ENCODE measurements at regions not wholly inside any gene's neighbourhood (a gene's known extent, or its start where the extent isn't known, plus 50 kb on each side); places are given as distances from the start of the nearest gene placed in this dataset.
"Not testable (repeated sequence)": the region's sequence is repeated elsewhere in the genome, so short reads cannot be mapped to it uniquely, and the experiment has no call there.

- no peaks in the 10 kb centered on the region for H3K27me3 Mint-ChIP-seq
- H3K27ac Mint-ChIP-seq, result no peak overlapping the region
- POLR2A ChIA-PET, result no interaction called here
- DNase-seq (no peak), ATAC-seq (ENCODE audit: low read depth) (no peak)
- intact Hi-C loops (cut with micrococcal nuclease), result no loop called here
- TF ChIP-seq CTCF (IDR thresholded peaks at IDR 0.05), result no peak
- no peaks in the 10 kb centered on the region for H3K4me1 Mint-ChIP-seq
- peaks cover 13% of the 10 kb centered on the region for H3K9me3 Mint-ChIP-seq
- no peak overlapping the region for H3K4me3 Mint-ChIP-seq
- no peaks in the 10 kb centered on the region for H3K36me3 Mint-ChIP-seq (ENCODE audit: low read depth)
- CTCF ChIA-PET, result no interaction called here
Observed at GRCh38 chr19:28612275-28612769, 600.6 kb downstream of the UQCRFS1 start.

- H3K27me3 Mint-ChIP-seq, POLR2A ChIA-PET: not testable (repeated sequence)
Observed at GRCh38 chr19:28611227-28611914, 601.6 kb downstream of the UQCRFS1 start.

GRCh38 chr19:28610731-28611130 lies 602.2 kb downstream of the UQCRFS1 start:
- Mint-ChIP-seq H3K4me1 (no peaks in the 10 kb centered on the region), H3K27ac (no peak overlapping the region), H3K27me3 (no peaks in the 10 kb centered on the region), H3K9me3 (peaks cover 26% of the 10 kb centered on the region), H3K4me3 (no peak overlapping the region), H3K36me3 (ENCODE audit: low read depth) (peaks cover 3% of the 10 kb centered on the region)
- intact Hi-C loops (cut with micrococcal nuclease), result no loop called here
- ATAC-seq (ENCODE audit: low read depth) (no peak), DNase-seq (no peak)
- ChIA-PET POLR2A (no interaction called here), CTCF (no interaction called here)
- no peak for TF ChIP-seq CTCF (IDR thresholded peaks at IDR 0.05)

More at GRCh38 chr19:28611227-28611914, 601.6 kb downstream of the UQCRFS1 start:
- DNase-seq; H3K4me1 Mint-ChIP-seq; CTCF ChIA-PET; intact Hi-C loops (cut with micrococcal nuclease); H3K27ac Mint-ChIP-seq; ATAC-seq (ENCODE audit: low read depth); H3K4me3 Mint-ChIP-seq; H3K36me3 Mint-ChIP-seq (ENCODE audit: low read depth): not testable (repeated sequence)
- H3K9me3 Mint-ChIP-seq, result peaks cover 22% of the 10 kb centered on the region

- Mint-ChIP-seq H3K27me3 (no peaks in the 10 kb centered on the region), H3K36me3 (ENCODE audit: low read depth) (peaks cover 3% of the 10 kb centered on the region), H3K4me3 (no peak overlapping the region), H3K27ac (no peak overlapping the region), H3K4me1 (no peaks in the 10 kb centered on the region), H3K9me3 (peaks cover 24% of the 10 kb centered on the region)
- ChIA-PET POLR2A (no interaction called here), CTCF (no interaction called here)
- TF ChIP-seq CTCF (IDR thresholded peaks at IDR 0.05), result no peak
- no peak for DNase-seq
- no peak for ATAC-seq (ENCODE audit: low read depth)
- intact Hi-C loops (cut with micrococcal nuclease), result no loop called here
Observed at GRCh38 chr19:28609944-28610343, 603.0 kb downstream of the UQCRFS1 start.

- Mint-ChIP-seq H3K27ac (no peak overlapping the region), H3K9me3 (peaks cover 18% of the 10 kb centered on the region), H3K27me3 (no peaks in the 10 kb centered on the region), H3K36me3 (ENCODE audit: low read depth) (peaks cover 3% of the 10 kb centered on the region), H3K4me1 (no peaks in the 10 kb centered on the region), H3K4me3 (no peak overlapping the region)
- ChIA-PET POLR2A (no interaction called here), CTCF (no interaction called here)
- DNase-seq, result no peak
- no peak for ATAC-seq (ENCODE audit: low read depth)
- intact Hi-C loops (cut with micrococcal nuclease), result no loop called here
- TF ChIP-seq CTCF (IDR thresholded peaks at IDR 0.05), result no peak
Observed at GRCh38 chr19:28609091-28609755, 603.7 kb downstream of the UQCRFS1 start.
